Naive thymus-derived CD4-positive, alpha-beta T cell (primary cell): ENCODE measurements at regions not wholly inside any gene's neighbourhood (a gene's known extent, or its start where the extent isn't known, plus 50 kb on each side); places are given as distances from the start of the nearest gene placed in this dataset.

Experiments
- ATAC-seq: fragments of 150-1000 bp; cut with Tn5 transposase; 2 replicates; pipeline ENCODE4 v1.10.0; 2021; ENCODE audit warnings: mild to moderate bottlenecking, moderate library complexity
- CTCF ChIA-PET: fragments of 350-600 bp; sonication (Branson Sonifier 250); formaldehyde crosslinking; loops from one replicate; lab custom pipeline; 2021; ENCODE audit warnings: antibody characterized with exemption; lab: Charles Lee
- POLR2A ChIA-PET: fragments of 350-600 bp; sonication (Branson Sonifier 250); formaldehyde crosslinking; loops from one replicate; lab custom pipeline; 2021; ENCODE audit warnings: antibody characterized with exemption, inconsistent platforms; lab: Charles Lee
- DNase-seq, 9 donors: peaks; one replicate each; pipeline versions ENCODE4 v3.0.0 to v3.0.0-alpha.2; 2020 to 2022; ENCODE audit warnings: mixed read lengths in 1 of 9
- H3K27ac ChIP-seq: one replicate; pipeline ENCODE4 v1.7.0; 2013; ENCODE audit warnings: mild to moderate bottlenecking, low read depth, low read length, moderate library complexity
- H3K27me3 ChIP-seq, 2 donors: one replicate each; pipeline ENCODE4 v1.7.0; 2013; ENCODE audit warnings: low read length in 2 of 2, mild to moderate bottlenecking in 2 of 2, moderate library complexity in 2 of 2; ENCODE audit not compliant: control insufficient read depth in 2 of 2, insufficient read depth in 2 of 2
- H3K36me3 ChIP-seq, 3 experiments: 1 replicate in 2 of 3; 2 replicates in 1 of 3; pipeline ENCODE4 v1.7.0; 2013; ENCODE audit warnings: low read length in 3 of 3, mild to moderate bottlenecking in 3 of 3, moderate library complexity in 1 of 3; ENCODE audit not compliant: insufficient read depth in 3 of 3, control insufficient read depth in 2 of 3
- H3K4me1 ChIP-seq, 2 donors: one replicate each; pipeline ENCODE4 v1.7.0; 2013; ENCODE audit warnings: low read length in 2 of 2, mild to moderate bottlenecking in 2 of 2, moderate library complexity in 1 of 2; ENCODE audit not compliant: control insufficient read depth in 2 of 2, insufficient read depth in 2 of 2
- H3K4me3 ChIP-seq: 2 replicates; pipeline ENCODE4 v1.7.0; 2013; ENCODE audit warnings: mild to moderate bottlenecking, low read length
- H3K9me3 ChIP-seq, 3 experiments: 1 replicate in 2 of 3; 2 replicates in 1 of 3; pipeline ENCODE4 v1.7.0; 2013; ENCODE audit warnings: low read length in 3 of 3; ENCODE audit not compliant: control insufficient read depth in 2 of 3
- H3K27ac Mint-ChIP-seq, 9 donors: one replicate each; pipeline ENCODE4 v1.8.0; 2020 to 2022; ENCODE audit warnings: mixed read lengths in 9 of 9, mild to moderate bottlenecking in 8 of 9, moderate library complexity in 5 of 9, inconsistent platforms in 2 of 9
- H3K27me3 Mint-ChIP-seq, 5 donors: one replicate each; pipeline ENCODE4 v1.8.0; 2021 to 2022; ENCODE audit warnings: mixed read lengths in 5 of 5, mild to moderate bottlenecking in 1 of 5
- H3K36me3 Mint-ChIP-seq, 5 donors: one replicate each; pipeline ENCODE4 v1.8.0; 2020 to 2022; ENCODE audit warnings: mixed read lengths in 5 of 5, mild to moderate bottlenecking in 3 of 5, inconsistent platforms in 1 of 5
- H3K4me1 Mint-ChIP-seq, 7 donors: one replicate each; pipeline ENCODE4 v1.8.0; 2020 to 2022; ENCODE audit warnings: mixed read lengths in 7 of 7, mild to moderate bottlenecking in 3 of 7, inconsistent platforms in 1 of 7
- H3K4me3 Mint-ChIP-seq, 10 donors: one replicate each; pipeline ENCODE4 v1.8.0; 2020 to 2022; ENCODE audit warnings: mild to moderate bottlenecking in 10 of 10, mixed read lengths in 10 of 10, moderate library complexity in 6 of 10, inconsistent platforms in 2 of 10
- H3K9me3 Mint-ChIP-seq, 11 donors: one replicate each; pipeline ENCODE4 v1.8.0; 2020 to 2022; ENCODE audit warnings: mixed read lengths in 11 of 11, mild to moderate bottlenecking in 4 of 11, inconsistent platforms in 1 of 11, moderate library complexity in 1 of 11
- intact Hi-C, 2 donors: fragments of 100-400 bp; cut with micrococcal nuclease; formaldehyde crosslinking; loops; one replicate each; pipeline ENCODE4 v1.15.1; 2023

DNA sequence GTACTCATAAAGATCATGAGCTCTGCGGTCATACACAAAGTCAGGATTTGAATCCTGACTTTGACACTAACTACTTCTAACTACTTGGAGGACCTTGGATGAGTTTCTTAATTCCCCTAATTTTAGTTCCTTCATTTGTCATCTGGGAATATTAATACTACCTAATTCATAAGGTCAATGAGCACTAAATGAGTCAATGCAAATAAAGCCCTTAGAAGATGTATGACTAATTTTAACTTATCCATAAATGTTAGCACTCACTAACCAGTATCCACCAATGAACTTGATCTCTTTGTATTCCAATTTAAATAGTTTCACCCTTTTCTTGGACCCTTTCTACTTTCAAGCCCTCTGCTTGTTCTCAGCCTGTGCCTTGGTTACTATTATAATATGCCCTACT is 1106.4 kb downstream of the CDH18 start:
- no peak overlapping the region for H3K4me3 Mint-ChIP-seq
- ChIA-PET POLR2A (no interaction called here), CTCF (no interaction called here)
- Histone ChIP-seq H3K27me3 (no peaks in the 10 kb centered on the region), H3K36me3 (no peaks in the 10 kb centered on the region), H3K4me1 (no peaks in the 10 kb centered on the region), H3K9me3 (no peaks in the 10 kb centered on the region), H3K4me3 (no peak overlapping the region), H3K27ac (no peak overlapping the region)
- H3K36me3 Mint-ChIP-seq: no peaks in the 10 kb centered on the region
- peaks cover 0 to 12% (median 4%) of the 10 kb centered on the region in 11 donors for H3K9me3 Mint-ChIP-seq
- DNase-seq (no peak), ATAC-seq (no peak)
- intact Hi-C loops: no loop called here
- no peak overlapping the region for H3K27ac Mint-ChIP-seq
- H3K4me1 Mint-ChIP-seq: no peaks in the 10 kb centered on the region
- H3K27me3 Mint-ChIP-seq: no peaks in the 10 kb centered on the region

GRCh38 chr5:18882154-18882553 is 1105.8 kb downstream of the CDH18 start:
- Histone ChIP-seq H3K4me3 (no peak overlapping the region), H3K27ac (no peak overlapping the region), H3K9me3 (no peaks in the 10 kb centered on the region), H3K4me1 (no peaks in the 10 kb centered on the region), H3K27me3 (no peaks in the 10 kb centered on the region), H3K36me3 (no peaks in the 10 kb centered on the region)
- H3K27me3 Mint-ChIP-seq: no peaks in the 10 kb centered on the region
- no peak for DNase-seq
- peaks cover 0 to 12% (median 4%) of the 10 kb centered on the region in 11 donors for H3K9me3 Mint-ChIP-seq
- ATAC-seq: no peak
- no peak overlapping the region for H3K27ac Mint-ChIP-seq
- no peak overlapping the region for H3K4me3 Mint-ChIP-seq
- no peaks in the 10 kb centered on the region for H3K36me3 Mint-ChIP-seq
- no peaks in the 10 kb centered on the region for H3K4me1 Mint-ChIP-seq
- CTCF ChIA-PET: no interaction called here
- POLR2A ChIA-PET: no interaction called here
- intact Hi-C loops: no loop called here

- Mint-ChIP-seq H3K27ac (no peak overlapping the region), H3K9me3 (peaks cover 2 to 21% (median 11%) of the 10 kb centered on the region in 11 donors), H3K4me3 (no peak overlapping the region), H3K36me3 (no peaks in the 10 kb centered on the region), H3K4me1 (no peaks in the 10 kb centered on the region), H3K27me3 (no peaks in the 10 kb centered on the region)
- H3K4me1 ChIP-seq: no peaks in the 10 kb centered on the region
- intact Hi-C loops: no loop called here
- H3K27ac ChIP-seq: no peak overlapping the region
- H3K27me3 ChIP-seq: no peaks in the 10 kb centered on the region
- ChIA-PET POLR2A (no interaction called here), CTCF (no interaction called here)
- H3K36me3 ChIP-seq: no peaks in the 10 kb centered on the region
- DNase-seq (no peak), ATAC-seq (no peak)
- no peak overlapping the region for H3K4me3 ChIP-seq
- H3K9me3 ChIP-seq: no peaks in the 10 kb centered on the region
Measured at GRCh38 chr5:18888821-18889220, 1099.2 kb downstream of the CDH18 start.

GRCh38 chr5:18900644-18901043 is 1087.4 kb downstream of the CDH18 start:
- DNase-seq (no peak), ATAC-seq (no peak)
- intact Hi-C loops: no loop called here
- Histone ChIP-seq H3K4me3 (no peak overlapping the region), H3K36me3 (no peaks in the 10 kb centered on the region), H3K4me1 (no peaks in the 10 kb centered on the region), H3K9me3 (no peaks in the 10 kb centered on the region), H3K27me3 (no peaks in the 10 kb centered on the region), H3K27ac (no peak overlapping the region)
- Mint-ChIP-seq H3K4me3 (no peak overlapping the region), H3K36me3 (no peaks in the 10 kb centered on the region), H3K27ac (no peak overlapping the region), H3K4me1 (no peaks in the 10 kb centered on the region), H3K27me3 (no peaks in the 10 kb centered on the region), H3K9me3 (peaks cover 0 to 7% (median 2%) of the 10 kb centered on the region in 11 donors)
- CTCF ChIA-PET: no interaction called here
- POLR2A ChIA-PET: no interaction called here

DNA sequence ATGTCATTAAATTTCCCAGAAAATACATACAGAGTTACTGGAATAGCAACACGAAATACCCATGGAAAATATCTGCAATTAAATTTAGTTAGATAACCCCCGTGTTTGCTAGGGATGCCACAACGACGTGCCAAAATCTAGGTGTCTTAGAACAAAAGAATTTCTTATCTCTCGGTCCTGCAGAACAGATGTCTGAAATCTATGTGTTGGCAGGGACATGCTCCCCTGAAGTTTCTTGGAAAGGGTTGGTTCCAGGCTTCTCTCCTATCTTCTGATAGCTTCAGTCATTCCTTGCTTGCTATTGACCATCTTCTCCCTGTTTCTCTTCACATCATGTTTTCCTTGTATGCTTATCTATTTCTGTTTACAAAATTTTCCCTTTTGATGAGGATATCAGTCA is 1067.0 kb downstream of the CDH18 start:
- Mint-ChIP-seq H3K4me3 (no peak overlapping the region), H3K27ac (no peak overlapping the region), H3K9me3 (peaks cover 0 to 11% (median 5%) of the 10 kb centered on the region in 11 donors), H3K27me3 (no peaks in the 10 kb centered on the region), H3K4me1 (no peaks in the 10 kb centered on the region), H3K36me3 (no peaks in the 10 kb centered on the region)
- Histone ChIP-seq H3K4me1 (no peaks in the 10 kb centered on the region), H3K27ac (no peak overlapping the region), H3K27me3 (no peaks in the 10 kb centered on the region), H3K9me3 (peaks cover 0 to 3% (median 0%) of the 10 kb centered on the region in 3 experiments), H3K36me3 (no peaks in the 10 kb centered on the region), H3K4me3 (no peak overlapping the region)
- DNase-seq (no peak), ATAC-seq (no peak)
- intact Hi-C loops: no loop called here
- CTCF ChIA-PET: no interaction called here
- POLR2A ChIA-PET: no interaction called here

GRCh38 chr5:18932081-18932480 is 1055.9 kb downstream of the CDH18 start:
- no peak overlapping the region for H3K27ac ChIP-seq
- H3K9me3 ChIP-seq: peaks cover 0 to 3% (median 0%) of the 10 kb centered on the region in 3 experiments
- H3K27ac Mint-ChIP-seq: no peak overlapping the region
- H3K9me3 Mint-ChIP-seq: peaks cover 0 to 5% (median 0%) of the 10 kb centered on the region in 11 donors
- H3K27me3 ChIP-seq: no peaks in the 10 kb centered on the region
- ChIA-PET POLR2A (no interaction called here), CTCF (no interaction called here)
- intact Hi-C loops: loop anchor here in 1 of 2 donors (5.0 kb wide), 1 partner anchor 125 kb away; no protein-coding TSS in a partner anchor
- H3K4me3 ChIP-seq: no peak overlapping the region
- H3K4me3 Mint-ChIP-seq: no peak overlapping the region
- no peaks in the 10 kb centered on the region for H3K36me3 Mint-ChIP-seq
- H3K27me3 Mint-ChIP-seq: no peaks in the 10 kb centered on the region
- no peaks in the 10 kb centered on the region for H3K4me1 Mint-ChIP-seq
- no peaks in the 10 kb centered on the region for H3K4me1 ChIP-seq
- H3K36me3 ChIP-seq: no peaks in the 10 kb centered on the region
- no peak for ATAC-seq
- no peak for DNase-seq

GRCh38 chr5:18944771-18945170 is 1043.2 kb downstream of the CDH18 start:
- DNase-seq (no peak), ATAC-seq (no peak)
- Histone ChIP-seq H3K4me1 (no peaks in the 10 kb centered on the region), H3K36me3 (no peaks in the 10 kb centered on the region), H3K27me3 (no peaks in the 10 kb centered on the region), H3K4me3 (no peak overlapping the region), H3K9me3 (no peaks in the 10 kb centered on the region), H3K27ac (no peak overlapping the region)
- Mint-ChIP-seq H3K4me3 (no peak overlapping the region), H3K36me3 (no peaks in the 10 kb centered on the region), H3K27ac (no peak overlapping the region), H3K9me3 (peaks cover 0 to 33% (median 4%) of the 10 kb centered on the region in 11 donors), H3K27me3 (no peaks in the 10 kb centered on the region), H3K4me1 (no peaks in the 10 kb centered on the region)
- CTCF ChIA-PET: no interaction called here
- intact Hi-C loops: no loop called here
- POLR2A ChIA-PET: no interaction called here
